ENCODE measurements at regions not wholly inside any gene's neighbourhood (a gene's known extent, or its start where the extent isn't known, plus 50 kb on each side); places are given as distances from the start of the nearest gene placed in this dataset.

- TF ChIP-seq CTCF (conservative IDR thresholded peaks at IDR 0.05) = no peak
- no peak overlapping the region for H3K27ac ChIP-seq
Observed at GRCh38 chr4:97197106-97197505, 946.2 kb downstream of the STPG2 start.

- no peak for TF ChIP-seq CTCF (conservative IDR thresholded peaks at IDR 0.05)
- H3K27ac ChIP-seq = no peak overlapping the region
Observed at GRCh38 chr4:97208749-97209148, 934.5 kb downstream of the STPG2 start.

GRCh38 chr4:97215409-97215941 is 927.8 kb downstream of the STPG2 start:
- H3K27ac ChIP-seq = no peak overlapping the region
- TF ChIP-seq CTCF (conservative IDR thresholded peaks at IDR 0.05) = no peak

GRCh38 chr4:97216046-97216445 is 927.2 kb downstream of the STPG2 start:
- H3K27ac ChIP-seq = no peak overlapping the region
- no peak for TF ChIP-seq CTCF (conservative IDR thresholded peaks at IDR 0.05)

- TF ChIP-seq CTCF (conservative IDR thresholded peaks at IDR 0.05) = no peak
Observed at GRCh38 chr4:97235521-97235920, 907.8 kb downstream of the STPG2 start.

GRCh38 chr4:97238956-97239666 is 904.2 kb downstream of the STPG2 start:
- no peak for TF ChIP-seq CTCF (conservative IDR thresholded peaks at IDR 0.05)
- no peak overlapping the region for H3K27ac ChIP-seq

More at GRCh38 chr4:97235521-97235920, 907.8 kb downstream of the STPG2 start:
- no peak overlapping the region for H3K27ac ChIP-seq

GRCh38 chr4:97239667-97239997 is 903.6 kb downstream of the STPG2 start:
- H3K27ac ChIP-seq = no peak overlapping the region
- no peak for TF ChIP-seq CTCF (conservative IDR thresholded peaks at IDR 0.05)
